Activated CD8-positive, alpha-beta memory T cell treated with anti-CD3 and anti-CD28 coated beads, Interleukin-2, amount 50 U/mL, for 4 hours (primary cell): ENCODE measurements at regions not wholly inside any gene's neighbourhood (a gene's known extent, or its start where the extent isn't known, plus 50 kb on each side); places are given as distances from the start of the nearest gene placed in this dataset.

ENCODE experiments used
- DNase-seq: peaks from one replicate; pipeline ENCODE4 v3.0.0-alpha.2; 2020

GRCh38 chr16:50910736-50911100 lies 168.8 kb downstream of the CYLD start:
- DNase-seq = no peak

GRCh38 chr16:50909831-50910735 lies 168.2 kb downstream of the CYLD start:
- no peak for DNase-seq

DNA sequence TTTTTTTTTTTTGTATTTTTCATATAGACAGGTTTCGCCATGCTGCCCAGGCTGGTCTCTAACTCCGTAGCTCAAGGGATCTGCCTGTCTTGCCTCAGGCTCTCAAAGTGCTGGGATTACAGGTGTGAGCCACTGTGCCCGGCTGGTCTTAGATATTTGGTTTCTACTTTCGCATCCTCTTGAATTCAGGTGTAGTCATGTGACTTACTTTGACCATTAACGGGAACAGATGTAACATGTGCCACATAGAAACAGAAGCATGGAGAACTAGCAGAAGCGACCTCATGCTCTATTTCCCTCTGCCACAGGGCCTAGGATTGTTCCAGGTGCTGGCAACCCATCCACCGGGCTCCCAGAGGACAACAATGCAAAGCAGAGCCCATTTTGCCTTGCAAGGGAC lies 166.6 kb downstream of the CYLD start:
- DNase-seq = no peak

GRCh38 chr16:50906454-50906853 lies 164.6 kb downstream of the CYLD start:
- no peak for DNase-seq

- DNase-seq = no peak
These were observed 160.6 kb downstream of the CYLD start for GRCh38 chr16:50902457-50902856.

DNA sequence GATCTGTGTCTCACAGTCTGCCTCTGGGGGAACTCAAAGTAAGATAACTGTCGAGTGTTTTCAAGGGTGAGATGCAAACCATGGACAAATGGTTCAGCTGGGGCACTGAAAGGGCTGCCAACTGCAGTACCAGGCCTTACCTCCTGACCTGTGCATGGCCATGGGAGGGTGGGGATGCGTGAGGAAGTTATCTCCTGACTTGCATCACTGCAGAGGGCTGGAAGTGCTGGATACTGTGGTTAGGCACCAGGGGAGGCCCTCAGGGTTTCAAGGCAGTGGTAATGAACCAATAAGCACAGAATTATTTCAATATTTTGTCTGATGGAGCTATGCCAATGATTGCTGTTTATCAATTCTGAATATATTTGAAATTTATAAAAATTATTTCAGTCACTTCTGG lies 159.2 kb downstream of the CYLD start:
- no peak for DNase-seq

GRCh38 chr16:50900391-50900942 lies 158.6 kb downstream of the CYLD start:
- no peak for DNase-seq

- DNase-seq = no peak
These were observed 158.1 kb downstream of the CYLD start for GRCh38 chr16:50899951-50900350.

- no peak for DNase-seq
These were observed 147.9 kb downstream of the CYLD start for GRCh38 chr16:50889746-50890145.

- no peak for DNase-seq
These were observed 147.4 kb downstream of the CYLD start for GRCh38 chr16:50889276-50889675.

GRCh38 chr16:50888486-50889261 lies 146.8 kb downstream of the CYLD start:
- no peak for DNase-seq

- DNase-seq = no peak
These were observed 145.8 kb downstream of the CYLD start for GRCh38 chr16:50887500-50888298.

DNA sequence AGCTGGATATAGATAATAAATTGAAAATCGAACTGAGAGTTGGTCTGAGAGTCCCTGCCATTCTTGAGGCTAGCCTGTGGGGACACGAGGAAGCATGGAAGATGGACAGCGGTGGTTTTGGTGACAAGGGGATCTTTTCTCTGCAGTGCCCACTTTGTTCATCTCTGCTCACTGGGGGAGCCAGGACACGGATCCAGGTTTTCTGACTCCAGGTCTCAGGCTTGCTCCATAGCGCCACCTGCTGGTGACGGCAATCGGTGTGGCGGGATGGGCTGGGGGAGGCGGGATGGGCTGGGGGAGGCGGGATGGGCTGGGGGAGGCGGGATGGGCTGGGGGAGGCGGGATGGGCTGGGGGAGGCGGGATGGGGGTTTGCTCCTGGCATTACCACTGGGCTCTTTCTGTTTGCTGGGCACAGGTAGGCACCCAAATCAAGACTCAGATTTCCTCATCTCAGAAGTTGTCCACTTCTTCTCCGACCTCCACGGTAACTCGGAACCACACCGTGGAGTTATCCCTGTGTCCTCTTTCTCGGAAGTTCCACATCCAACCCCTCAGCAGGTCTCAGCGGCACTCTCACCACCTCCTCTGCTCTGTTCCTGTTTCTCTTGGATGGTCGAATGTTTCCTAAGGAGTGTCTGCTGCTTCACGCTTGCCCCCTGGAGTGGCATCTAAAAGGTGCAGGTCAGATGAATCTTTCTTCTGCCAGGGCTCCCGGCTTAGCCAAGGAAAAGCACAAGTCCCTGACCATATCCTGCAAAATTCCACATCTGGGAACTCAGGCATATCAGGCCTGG lies 142.4 kb downstream of the CYLD start:
- DNase-seq = peak; percentile 21

DNA sequence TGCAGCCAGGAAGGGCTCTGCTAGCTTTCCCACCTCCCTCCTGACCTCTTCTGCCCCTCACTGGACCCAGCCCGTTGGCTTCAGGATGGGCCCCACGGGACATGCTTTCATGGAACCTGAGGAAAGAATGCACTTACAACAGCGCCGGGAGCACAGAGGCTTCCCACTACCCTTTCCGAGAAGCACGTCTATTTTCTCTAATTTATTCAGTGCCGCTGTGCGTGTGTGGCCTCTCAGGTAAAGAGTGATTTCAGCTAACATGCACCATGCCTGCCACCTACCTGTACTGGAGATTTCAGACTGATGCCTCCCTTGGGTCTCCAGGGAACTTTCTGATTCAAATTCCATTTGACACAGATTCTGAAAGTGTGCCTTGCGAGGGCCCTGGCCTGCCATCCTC lies 140.1 kb downstream of the CYLD start:
- DNase-seq = no peak

- no peak for DNase-seq
These were observed 139.5 kb downstream of the CYLD start for GRCh38 chr16:50881331-50881830.

- DNase-seq = no peak
These were observed 139.0 kb downstream of the CYLD start for GRCh38 chr16:50880926-50881325.

GRCh38 chr16:50879873-50880695 lies 138.2 kb downstream of the CYLD start:
- DNase-seq = no peak

- DNase-seq = no peak
These were observed 137.2 kb downstream of the CYLD start for GRCh38 chr16:50878966-50879615.

GRCh38 chr16:50878536-50878935 lies 136.7 kb downstream of the CYLD start:
- no peak for DNase-seq

DNA sequence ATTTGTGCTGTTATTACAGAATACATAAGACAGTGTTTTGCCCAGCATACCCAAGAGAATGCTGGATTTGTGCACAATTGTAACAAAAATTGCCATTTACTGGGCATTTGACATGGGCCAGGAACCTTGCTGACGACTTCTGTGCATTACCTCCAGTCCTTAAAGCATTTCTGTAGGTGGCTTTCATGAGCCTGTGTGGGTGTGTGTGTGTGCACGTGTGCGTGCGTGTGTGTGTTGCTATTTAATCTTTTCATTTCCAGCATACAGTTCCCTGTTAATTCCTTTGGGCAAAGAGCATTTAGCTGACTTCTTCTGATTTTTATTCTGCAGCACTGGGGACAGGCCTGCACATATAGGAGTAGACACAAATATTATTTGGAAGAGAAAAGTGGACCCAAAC lies 134.4 kb downstream of the CYLD start:
- DNase-seq = no peak
